DOHH2 (cell line): ENCODE measurements at regions not wholly inside any gene's neighbourhood (a gene's known extent, or its start where the extent isn't known, plus 50 kb on each side); places are given as distances from the start of the nearest gene placed in this dataset.

Source experiments
- EZH2phosphoT487 ChIP-seq: fragments of 200-600 bp; sonication (generic); IDR thresholded peaks from 2 replicates; pipeline ENCODE4 v1.6.1; 2017; ENCODE audit warnings: borderline replicate concordance, mild to moderate bottlenecking, antibody characterized with exemption, low read length, moderate library complexity, mixed read lengths
- TF ChIP-seq, protein P1 (sequence below): fragments of 200-600 bp; sonication (generic); IDR thresholded peaks from one replicate; pipeline ENCODE4 v1.5.1; 2014; ENCODE audit warnings: antibody characterized with exemption, mild to moderate bottlenecking, low read depth, low read length; ENCODE audit not compliant: poor library complexity, severe bottlenecking

DNA sequence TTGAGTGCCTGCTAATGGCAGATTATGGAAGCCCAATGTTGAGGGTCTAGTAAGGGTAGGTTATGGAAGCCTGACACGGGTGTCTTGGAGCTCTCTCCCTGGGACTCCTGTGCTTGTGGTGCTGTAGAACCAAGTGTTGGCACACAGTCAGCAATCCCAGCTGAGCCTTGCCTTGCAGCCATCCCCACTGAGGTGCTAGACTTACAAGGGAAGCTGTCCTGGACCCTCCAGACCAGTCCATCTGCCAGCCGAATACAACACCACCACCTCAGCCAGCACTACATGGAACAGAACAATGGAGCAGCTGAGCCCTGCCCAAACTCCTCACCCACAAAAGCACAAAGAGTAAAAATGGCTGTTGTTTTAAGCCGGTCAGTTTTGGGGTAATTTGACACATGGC lies 90.5 kb upstream of the DNAH5 start:
- TF ChIP-seq, protein P1, sequence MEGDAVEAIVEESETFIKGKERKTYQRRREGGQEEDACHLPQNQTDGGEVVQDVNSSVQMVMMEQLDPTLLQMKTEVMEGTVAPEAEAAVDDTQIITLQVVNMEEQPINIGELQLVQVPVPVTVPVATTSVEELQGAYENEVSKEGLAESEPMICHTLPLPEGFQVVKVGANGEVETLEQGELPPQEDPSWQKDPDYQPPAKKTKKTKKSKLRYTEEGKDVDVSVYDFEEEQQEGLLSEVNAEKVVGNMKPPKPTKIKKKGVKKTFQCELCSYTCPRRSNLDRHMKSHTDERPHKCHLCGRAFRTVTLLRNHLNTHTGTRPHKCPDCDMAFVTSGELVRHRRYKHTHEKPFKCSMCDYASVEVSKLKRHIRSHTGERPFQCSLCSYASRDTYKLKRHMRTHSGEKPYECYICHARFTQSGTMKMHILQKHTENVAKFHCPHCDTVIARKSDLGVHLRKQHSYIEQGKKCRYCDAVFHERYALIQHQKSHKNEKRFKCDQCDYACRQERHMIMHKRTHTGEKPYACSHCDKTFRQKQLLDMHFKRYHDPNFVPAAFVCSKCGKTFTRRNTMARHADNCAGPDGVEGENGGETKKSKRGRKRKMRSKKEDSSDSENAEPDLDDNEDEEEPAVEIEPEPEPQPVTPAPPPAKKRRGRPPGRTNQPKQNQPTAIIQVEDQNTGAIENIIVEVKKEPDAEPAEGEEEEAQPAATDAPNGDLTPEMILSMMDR: no peak
- TF ChIP-seq EZH2phosphoT487: no peak
